Breast epithelium (tissue), 3 donors: ENCODE measurements at regions not wholly inside any gene's neighbourhood (a gene's known extent, or its start where the extent isn't known, plus 50 kb on each side); places are given as distances from the start of the nearest gene placed in this dataset.
A peak's percentile ranks its signal among the peaks of the same experiment; 100 is the strongest.

ENCODE experiments used
- CTCF ChIP-seq, 3 donors: fragments of 450-650 bp; IDR thresholded peaks; one replicate each; pipeline ENCODE4 v1.5.1; 2016 to 2017; ENCODE audit warnings: antibody characterized with exemption in 3 of 3, mild to moderate bottlenecking in 3 of 3, moderate library complexity in 3 of 3
- POLR2AphosphoS5 ChIP-seq, 3 donors: sonication (generic); formaldehyde crosslinking; IDR thresholded peaks; one replicate each; pipeline ENCODE4 v1.6.1; 2017; ENCODE audit warnings: antibody characterized with exemption in 3 of 3

- TF ChIP-seq CTCF (IDR thresholded peaks at IDR 0.05), result no peak
- TF ChIP-seq POLR2AphosphoS5 (IDR thresholded peaks at IDR 0.05), result peak in 2 of 3 donors; percentile 22 to 44
These were observed 230.2 kb upstream of the DAPK1 start for GRCh38 chr9:87267251-87268070.
